HG03095 (cell line): ENCODE measurements at regions not wholly inside any gene's neighbourhood (a gene's known extent, or its start where the extent isn't known, plus 50 kb on each side); places are given as distances from the start of the nearest gene placed in this dataset.
"Not testable (repeated sequence)": the region's sequence is repeated elsewhere in the genome, so short reads cannot be mapped to it uniquely, and the experiment has no call there.

ENCODE experiments used
- ATAC-seq: cut with Tn5 transposase; IDR thresholded peaks from one replicate; pipeline ENCODE4 v1.9.1; 2021; ENCODE audit warnings: moderate library complexity; ENCODE audit not compliant: unreplicated experiment

- ATAC-seq: no peak
Measured at GRCh38 chr12:84413656-84414055, 498.9 kb downstream of the SLC6A15 start.

- no peak for ATAC-seq
Measured at GRCh38 chr12:84412226-84412625, 500.4 kb downstream of the SLC6A15 start.

GRCh38 chr12:84411031-84411430, 501.6 kb downstream of the SLC6A15 start:
- no peak for ATAC-seq

- no peak for ATAC-seq
Measured at GRCh38 chr12:84408936-84409335, 503.7 kb downstream of the SLC6A15 start.

GRCh38 chr12:84406720-84407119, 505.9 kb downstream of the SLC6A15 start:
- not testable (repeated sequence) for ATAC-seq

- ATAC-seq: no peak
Measured at GRCh38 chr12:84397846-84398245, 514.8 kb downstream of the SLC6A15 start.

GRCh38 chr12:84397263-84397662, 515.3 kb downstream of the SLC6A15 start:
- no peak for ATAC-seq

GRCh38 chr12:84391176-84391575, 521.4 kb downstream of the SLC6A15 start:
- ATAC-seq: not testable (repeated sequence)

- ATAC-seq: no peak
Measured at GRCh38 chr12:84384384-84384783, 528.2 kb downstream of the SLC6A15 start.

GRCh38 chr12:84382486-84382885, 530.1 kb downstream of the SLC6A15 start:
- not testable (repeated sequence) for ATAC-seq

- no peak for ATAC-seq
Measured at GRCh38 chr12:84376320-84376719, 536.3 kb downstream of the SLC6A15 start.

- no peak for ATAC-seq
Measured at GRCh38 chr12:84375449-84376170, 537.0 kb downstream of the SLC6A15 start.

- ATAC-seq: no peak
Measured at GRCh38 chr12:84362552-84362897, 550.1 kb downstream of the SLC6A15 start.

GRCh38 chr12:84361651-84362551, 550.7 kb downstream of the SLC6A15 start:
- ATAC-seq: no peak

GRCh38 chr12:84357314-84357713, 555.3 kb downstream of the SLC6A15 start:
- no peak for ATAC-seq

- no peak for ATAC-seq
Measured at GRCh38 chr12:84356224-84356623, 556.4 kb downstream of the SLC6A15 start.

- ATAC-seq: no peak
Measured at GRCh38 chr12:84355561-84355960, 557.0 kb downstream of the SLC6A15 start.

- ATAC-seq: no peak
Measured at GRCh38 chr12:84348582-84348981, 564.0 kb downstream of the SLC6A15 start.

- ATAC-seq: no peak
Measured at GRCh38 chr12:84341467-84342193, 571.0 kb downstream of the SLC6A15 start.

GRCh38 chr12:84336231-84336630, 576.4 kb downstream of the SLC6A15 start:
- no peak for ATAC-seq

GRCh38 chr12:84329938-84330337, 582.7 kb downstream of the SLC6A15 start:
- no peak for ATAC-seq
